Activated CD4-positive, alpha-beta T cell treated with anti-CD3 and anti-CD28 coated beads, Interleukin-2, amount 50 U/mL, for 16 hours (primary cell): ENCODE measurements at regions not wholly inside any gene's neighbourhood (a gene's known extent, or its start where the extent isn't known, plus 50 kb on each side); places are given as distances from the start of the nearest gene placed in this dataset.
A peak's percentile ranks its signal among the peaks of the same experiment; 100 is the strongest.
"Not testable (repeated sequence)": the region's sequence is repeated elsewhere in the genome, so short reads cannot be mapped to it uniquely, and the experiment has no call there.

Experiments used
- DNase-seq: peaks from one replicate; pipeline ENCODE4 v3.0.0-alpha.2; 2020

- DNase-seq, result no peak
Observed at GRCh38 chr5:127216898-127217675, 73.5 kb upstream of the MEGF10 start.

GRCh38 chr5:127221936-127222335 lies 68.7 kb upstream of the MEGF10 start:
- DNase-seq, result not testable (repeated sequence)

DNA sequence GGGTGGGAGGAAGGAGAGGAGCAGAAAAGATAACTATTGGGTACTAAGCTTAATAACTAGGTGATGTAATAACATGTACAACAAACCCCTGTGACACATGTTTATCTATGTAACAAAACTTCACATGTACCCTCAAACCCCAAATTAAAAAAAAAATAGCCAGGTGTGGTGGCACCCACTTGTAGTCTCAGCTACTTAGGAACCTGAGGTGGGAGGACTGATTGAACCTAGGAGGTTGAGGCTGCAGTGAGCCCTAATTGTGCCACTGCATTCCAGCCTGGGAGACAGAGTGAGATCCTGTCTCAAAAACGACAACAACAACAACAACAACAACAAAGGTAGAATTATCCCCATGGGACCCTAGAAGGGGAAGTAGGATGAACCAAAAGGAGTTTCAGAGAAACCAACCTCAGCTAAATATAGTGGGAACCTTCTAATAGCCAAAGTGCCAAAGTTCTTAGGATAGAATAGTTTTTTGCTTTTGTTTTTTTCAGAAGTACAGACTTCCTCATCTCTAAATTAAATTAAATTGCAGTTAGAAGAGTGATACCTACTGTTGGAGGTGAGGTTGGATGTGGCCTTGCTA lies 67.9 kb upstream of the MEGF10 start:
- not testable (repeated sequence) for DNase-seq

GRCh38 chr5:127223256-127223974 lies 67.2 kb upstream of the MEGF10 start:
- DNase-seq, result no peak

DNA sequence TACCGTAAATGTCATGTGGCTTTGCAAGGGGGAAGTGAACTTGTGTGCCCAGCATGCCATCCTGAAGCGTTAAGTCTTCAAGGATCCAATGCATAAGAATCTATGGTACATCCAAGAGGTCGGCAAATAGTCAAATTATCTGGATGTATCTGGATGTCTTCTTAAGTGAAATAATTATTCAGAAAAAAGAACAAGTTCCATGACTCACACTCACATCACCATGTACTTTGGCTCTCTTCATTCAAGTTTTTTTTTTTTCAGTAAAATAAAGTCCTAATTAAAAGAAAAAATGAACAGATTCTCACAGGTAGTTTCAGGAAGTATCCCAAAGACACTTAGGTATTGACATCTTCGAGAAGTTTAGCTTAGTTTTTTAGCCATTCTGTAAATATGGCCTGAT lies 62.7 kb upstream of the MEGF10 start:
- no peak for DNase-seq

DNA sequence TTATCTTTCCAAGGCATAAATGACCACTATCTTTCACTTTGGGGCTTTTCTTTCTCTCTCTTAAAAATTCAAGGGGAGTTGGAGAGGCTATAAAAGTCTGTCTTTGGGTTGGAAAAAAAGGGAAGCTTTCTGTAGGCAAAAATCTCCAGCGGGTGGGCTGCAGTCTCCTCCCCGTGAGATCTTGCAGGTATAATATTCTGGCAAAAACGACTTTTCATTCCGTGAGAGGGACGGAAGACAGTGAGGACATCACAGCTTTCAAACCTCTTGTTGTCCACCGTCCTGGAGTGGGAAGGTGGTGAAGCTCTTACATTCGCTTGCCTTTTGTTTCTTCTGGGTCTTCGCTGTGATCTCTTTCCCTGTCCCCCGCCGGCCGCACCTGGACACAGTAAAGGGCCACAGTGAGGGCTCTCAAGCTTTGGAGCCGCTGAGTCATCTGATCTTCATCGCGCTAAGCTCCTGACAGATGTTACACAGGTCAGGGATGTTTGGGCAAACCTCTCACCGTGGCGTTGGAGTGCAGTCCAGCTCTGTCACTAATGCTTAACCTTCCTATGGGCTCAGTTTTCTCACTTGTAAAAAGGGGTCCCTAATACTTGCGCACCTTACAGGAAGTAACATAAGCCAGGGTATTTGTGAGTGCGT lies 61.9 kb upstream of the MEGF10 start:
- no peak for DNase-seq

DNA sequence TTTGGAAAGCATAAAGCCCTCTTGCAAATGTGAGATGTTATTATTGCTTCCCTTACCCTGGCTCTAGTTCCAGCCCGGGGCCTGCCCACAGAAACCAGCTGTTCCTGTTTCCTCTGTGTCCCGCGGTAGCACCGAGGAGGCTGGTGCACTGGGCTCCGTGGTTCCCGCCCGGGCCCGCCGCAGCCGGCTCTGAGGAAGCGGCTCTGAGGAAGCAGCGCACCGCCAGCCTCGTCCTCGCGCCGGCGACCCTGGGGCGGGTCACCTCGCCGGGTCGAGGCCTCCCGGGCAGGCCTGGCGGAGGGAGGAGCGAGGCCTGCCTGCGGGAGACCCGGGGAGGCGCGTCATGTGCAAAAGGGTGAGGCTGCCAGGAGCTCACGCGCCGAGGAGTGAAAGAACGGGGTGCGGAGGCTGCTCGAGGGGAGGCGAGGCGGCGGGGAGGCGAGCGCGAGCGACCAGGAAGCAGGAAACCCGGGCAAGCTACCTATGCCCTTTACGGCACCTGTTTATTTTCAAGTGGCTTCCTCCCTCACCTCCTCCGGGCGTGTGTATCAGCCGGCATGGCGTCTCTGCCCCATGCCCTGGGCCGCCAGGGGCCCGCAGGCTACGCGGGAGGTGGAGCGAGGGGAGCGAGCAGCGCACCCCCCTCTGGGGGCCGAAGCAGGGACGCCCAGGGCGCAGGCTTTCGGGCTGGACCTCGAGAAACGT lies 61.3 kb upstream of the MEGF10 start:
- peak; percentile 40 for DNase-seq

DNA sequence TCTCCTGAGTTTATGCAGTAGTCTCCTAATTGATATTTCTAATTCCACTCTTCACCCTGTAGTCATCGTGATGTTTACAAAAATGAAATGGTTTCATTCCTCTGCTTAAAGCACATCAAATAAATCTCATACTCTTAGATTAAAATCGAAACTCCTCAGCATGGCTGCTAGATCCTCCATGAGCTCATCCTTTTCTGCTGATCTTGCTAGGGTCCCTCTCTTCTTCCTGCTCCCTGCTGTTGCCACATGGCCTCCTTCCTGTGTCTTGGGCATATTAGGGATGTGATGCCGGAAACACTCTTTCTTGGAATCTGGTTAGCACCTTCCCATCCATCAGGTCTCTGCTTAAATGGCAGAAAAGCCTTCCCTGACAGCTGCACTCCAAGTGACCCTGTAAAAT lies 59.5 kb upstream of the MEGF10 start:
- no peak for DNase-seq

- DNase-seq, result no peak
Observed at GRCh38 chr5:127233590-127233989, 57.0 kb upstream of the MEGF10 start.

DNA sequence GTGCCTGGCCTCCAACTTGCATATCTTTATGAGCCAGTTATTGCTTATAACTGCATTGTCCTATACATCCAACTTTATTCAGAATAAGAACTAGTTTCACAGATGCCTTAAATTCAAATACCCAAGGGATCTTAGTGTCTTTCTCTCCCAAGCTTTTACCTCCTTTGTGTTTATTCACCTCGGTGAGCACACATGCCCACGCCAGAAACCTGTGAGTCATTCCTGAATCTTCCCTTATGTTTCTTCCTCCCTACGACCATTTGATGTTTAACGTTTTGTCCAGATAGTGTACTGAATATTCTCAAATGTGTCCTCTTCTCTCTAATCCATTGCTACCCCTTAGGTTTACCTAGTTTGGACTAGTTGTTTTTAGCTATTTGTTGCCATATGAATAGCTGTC lies 55.5 kb upstream of the MEGF10 start:
- no peak for DNase-seq

GRCh38 chr5:127236254-127236653 lies 54.3 kb upstream of the MEGF10 start:
- no peak for DNase-seq
